T-cell (primary cell): ENCODE measurements at regions not wholly inside any gene's neighbourhood (a gene's known extent, or its start where the extent isn't known, plus 50 kb on each side); places are given as distances from the start of the nearest gene placed in this dataset.
A peak's percentile ranks its signal among the peaks of the same experiment; 100 is the strongest.

ENCODE experiments used
- ATAC-seq, 4 experiments: fragments of 200-7000 bp in 3 of 4; fragments of 150-1000 bp in 1 of 4; cut with Tn5 transposase; replicated peaks in 1 of 4; 1 replicate in 3 of 4; 2 replicates in 1 of 4; pipeline ENCODE4 v1.10.0; 2021; ENCODE audit warnings: moderate library complexity in 3 of 4, mild to moderate bottlenecking in 2 of 4, moderate number of reproducible peaks in 1 of 4
- CTCF ChIA-PET, 2 donors: fragments of 300-600 bp; sonication (Branson Sonifier 250); formaldehyde crosslinking; loops; one replicate each; lab custom pipeline; 2022; ENCODE audit warnings: antibody characterized with exemption in 2 of 2; lab: Charles Lee
- POLR2A ChIA-PET, 2 donors: fragments of 300-600 bp; sonication (Branson Sonifier 250); formaldehyde crosslinking; loops; one replicate each; lab custom pipeline; 2022; ENCODE audit warnings: antibody characterized with exemption in 2 of 2; lab: Charles Lee
- DNase-seq, 35 experiments: peaks; one replicate each; pipeline versions ENCODE4 v3.0.0 to v3.0.0-alpha.2; 2013 to 2023
- H3K27ac ChIP-seq: one replicate; pipeline ENCODE4 v1.5.1; 2013; ENCODE audit warnings: low read length
- H3K27me3 ChIP-seq, 2 experiments: replicated peaks in 1 of 2; 1 replicate in 1 of 2; 2 replicates in 1 of 2; pipeline versions ENCODE4 v1.6.1 to v1.7.0; 2013; ENCODE audit warnings: low read length in 1 of 2, mixed read lengths in 1 of 2; ENCODE audit not compliant: control insufficient read depth in 2 of 2, insufficient read depth in 2 of 2; ENCODE audit errors: extremely low read depth in 1 of 2
- H3K36me3 ChIP-seq, 2 donors: 1 replicate in 1 of 2; 2 replicates in 1 of 2; pipeline versions ENCODE4 v1.6.1 to v1.7.0; 2013; ENCODE audit warnings: low read length in 1 of 2; ENCODE audit not compliant: control insufficient read depth in 2 of 2, insufficient read depth in 1 of 2; ENCODE audit errors: extremely low read depth in 1 of 2
- H3K4me1 ChIP-seq, 2 experiments: 1 replicate in 1 of 2; 2 replicates in 1 of 2; pipeline versions ENCODE4 v1.6.1 to v1.7.0; 2013; ENCODE audit warnings: low read length in 2 of 2, mixed read lengths in 1 of 2; ENCODE audit not compliant: insufficient read depth in 2 of 2, control insufficient read depth in 1 of 2; ENCODE audit errors: extremely low read depth in 1 of 2
- H3K4me3 ChIP-seq, 2 donors: 1 replicate in 1 of 2; 2 replicates in 1 of 2; pipeline versions ENCODE4 v1.5.1 to v1.7.0; 2013; ENCODE audit warnings: mild to moderate bottlenecking in 2 of 2, low read length in 1 of 2, moderate library complexity in 1 of 2; ENCODE audit not compliant: control insufficient read depth in 1 of 2; ENCODE audit errors: extremely low read depth in 1 of 2
- H3K9me3 ChIP-seq: 2 replicates; pipeline ENCODE4 v1.7.0; 2013
- H3K27ac Mint-ChIP-seq, 2 donors: one replicate each; pipeline ENCODE4 v1.8.0; 2020 to 2021; ENCODE audit warnings: mild to moderate bottlenecking in 2 of 2, mixed read lengths in 2 of 2
- H3K27me3 Mint-ChIP-seq, 2 donors: one replicate each; pipeline ENCODE4 v1.8.0; 2021 to 2022; ENCODE audit warnings: mixed read lengths in 2 of 2
- H3K36me3 Mint-ChIP-seq: one replicate; pipeline ENCODE4 v1.8.0; 2021; ENCODE audit warnings: mixed read lengths
- H3K4me1 Mint-ChIP-seq, 3 donors: one replicate each; pipeline ENCODE4 v1.8.0; 2020 to 2022; ENCODE audit warnings: mixed read lengths in 3 of 3, mild to moderate bottlenecking in 1 of 3
- H3K4me3 Mint-ChIP-seq, 3 donors: one replicate each; pipeline ENCODE4 v1.8.0; 2020 to 2022; ENCODE audit warnings: mild to moderate bottlenecking in 3 of 3, mixed read lengths in 3 of 3, moderate library complexity in 3 of 3
- H3K9me3 Mint-ChIP-seq, 3 donors: one replicate each; pipeline ENCODE4 v1.8.0; 2020 to 2022; ENCODE audit warnings: mixed read lengths in 3 of 3
- WGBS: methylation state at CpG from one replicate; pipeline ENCODE4 v1.1.5; 2013; ENCODE audit warnings: missing lambda C conversion rate; ENCODE audit not compliant: insufficient coverage; 5-methylcytosine and 5-hydroxymethylcytosine counted together

- no peak overlapping the region for H3K4me3 ChIP-seq
- H3K9me3 Mint-ChIP-seq, result no peaks in the 10 kb centered on the region
- no peaks in the 10 kb centered on the region for H3K4me1 Mint-ChIP-seq
- ATAC-seq, result no peak
- no CpG with 5 or more reads among the region's 9 CpGs for WGBS
- DNase-seq, result no peak
- H3K27ac Mint-ChIP-seq, result no peak overlapping the region
- no peak overlapping the region for H3K4me3 Mint-ChIP-seq
- H3K4me1 ChIP-seq, result no peaks in the 10 kb centered on the region
- no peaks in the 10 kb centered on the region for H3K36me3 Mint-ChIP-seq
- ChIA-PET CTCF (no interaction called here), POLR2A (no interaction called here)
- H3K9me3 ChIP-seq, result no peaks in the 10 kb centered on the region
- no peaks in the 10 kb centered on the region for H3K36me3 ChIP-seq
- peaks cover 0 to 2% of the 10 kb centered on the region in 2 donors for H3K27me3 Mint-ChIP-seq
- peaks cover 0 to 27% of the 10 kb centered on the region in 2 experiments for H3K27me3 ChIP-seq
- no peak overlapping the region for H3K27ac ChIP-seq
Observed at GRCh38 chr3:194996746-194997145, 274.2 kb downstream of the XXYLT1 start.

DNA sequence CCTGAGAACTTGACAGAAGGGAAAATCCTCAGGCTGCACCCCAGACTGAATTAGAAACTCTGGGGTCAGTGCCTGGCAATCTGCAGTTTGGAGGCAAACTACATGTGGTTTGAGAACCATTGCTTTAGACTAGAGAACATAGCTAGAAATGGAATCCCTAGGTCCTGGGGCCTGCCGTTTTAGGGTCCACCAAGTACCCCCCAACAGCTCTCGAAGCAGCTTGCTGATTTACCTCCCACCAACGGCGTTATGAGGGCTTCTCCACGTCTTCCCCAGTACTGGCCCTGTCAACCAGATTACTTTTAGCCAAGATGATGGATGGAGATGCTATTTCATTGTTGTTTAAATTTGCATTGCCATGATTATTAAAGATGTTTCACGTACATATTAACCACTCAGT, 272.5 kb downstream of the XXYLT1 start:
- ATAC-seq (no peak), DNase-seq (no peak)
- Mint-ChIP-seq H3K9me3 (no peaks in the 10 kb centered on the region), H3K4me3 (no peak overlapping the region), H3K27ac (no peak overlapping the region), H3K27me3 (peaks cover 0 to 6% of the 10 kb centered on the region in 2 donors), H3K36me3 (no peaks in the 10 kb centered on the region), H3K4me1 (no peaks in the 10 kb centered on the region)
- no peaks in the 10 kb centered on the region for H3K9me3 ChIP-seq
- H3K27me3 ChIP-seq, result peaks cover 0 to 31% of the 10 kb centered on the region in 2 experiments
- H3K4me3 ChIP-seq, result no peak overlapping the region
- 84% methylated on average over 2 of the region's 6 CpGs for WGBS
- no peak overlapping the region for H3K27ac ChIP-seq
- ChIA-PET POLR2A (no interaction called here), CTCF (no interaction called here)
- no peaks in the 10 kb centered on the region for H3K36me3 ChIP-seq
- no peaks in the 10 kb centered on the region for H3K4me1 ChIP-seq

DNA sequence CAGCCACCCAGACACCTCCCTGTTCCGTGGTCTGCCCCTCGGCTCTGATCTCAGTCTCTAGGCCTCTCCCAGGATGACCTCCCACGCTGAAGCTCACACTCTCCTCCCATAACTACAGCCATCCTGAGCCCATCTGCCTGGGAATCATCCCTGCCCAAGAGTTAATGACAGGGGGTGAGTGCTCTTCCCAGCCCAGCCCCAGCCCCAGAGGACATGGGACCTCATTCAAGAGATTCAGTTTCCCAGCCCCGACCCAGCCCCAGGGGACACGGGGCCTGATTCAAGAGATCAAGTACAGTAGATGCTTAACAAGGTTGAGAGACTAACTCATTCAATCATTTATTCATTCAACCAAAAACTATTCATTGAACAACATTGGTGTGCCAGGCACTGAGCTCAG, 272.0 kb downstream of the XXYLT1 start:
- ChIA-PET POLR2A (no interaction called here), CTCF (interaction anchor here in 1 of 2 donors (1.3 kb wide), 1 partner anchor 317 kb away, joined by 3 read pairs; no protein-coding TSS in a partner anchor)
- WGBS, result 74% methylated on average over 3 of the region's 5 CpGs
- Histone ChIP-seq H3K4me1 (no peaks in the 10 kb centered on the region), H3K4me3 (no peak overlapping the region), H3K36me3 (no peaks in the 10 kb centered on the region), H3K27ac (no peak overlapping the region), H3K27me3 (peaks cover 0 to 34% of the 10 kb centered on the region in 2 experiments), H3K9me3 (no peaks in the 10 kb centered on the region)
- no peak overlapping the region for H3K27ac Mint-ChIP-seq
- H3K4me3 Mint-ChIP-seq, result no peak overlapping the region
- no peaks in the 10 kb centered on the region for H3K4me1 Mint-ChIP-seq
- no peak for DNase-seq
- H3K36me3 Mint-ChIP-seq, result no peaks in the 10 kb centered on the region
- no peak for ATAC-seq
- no peaks in the 10 kb centered on the region for H3K9me3 Mint-ChIP-seq
- H3K27me3 Mint-ChIP-seq, result peaks cover 4 to 10% of the 10 kb centered on the region in 2 donors

GRCh38 chr3:194999491-194999890, 271.5 kb downstream of the XXYLT1 start:
- POLR2A ChIA-PET, result interaction anchor here in 1 of 2 donors (0.6 kb wide), 1 partner anchor 19 kb away, joined by 3 read pairs; no protein-coding TSS in a partner anchor
- H3K27me3 ChIP-seq, result peaks cover 0 to 29% of the 10 kb centered on the region in 2 experiments
- Mint-ChIP-seq H3K4me1 (no peaks in the 10 kb centered on the region), H3K27me3 (peaks cover 5 to 10% of the 10 kb centered on the region in 2 donors), H3K36me3 (no peaks in the 10 kb centered on the region), H3K4me3 (no peak overlapping the region), H3K27ac (no peak overlapping the region), H3K9me3 (no peaks in the 10 kb centered on the region)
- no peak for DNase-seq
- no peak overlapping the region for H3K4me3 ChIP-seq
- no peak for ATAC-seq
- no CpG with 5 or more reads among the region's 6 CpGs for WGBS
- no peaks in the 10 kb centered on the region for H3K36me3 ChIP-seq
- H3K27ac ChIP-seq, result no peak overlapping the region
- H3K9me3 ChIP-seq, result no peaks in the 10 kb centered on the region
- no peaks in the 10 kb centered on the region for H3K4me1 ChIP-seq
- CTCF ChIA-PET, result interaction anchor here in 1 of 2 donors (1.3 kb wide), 1 partner anchor 317 kb away, joined by 3 read pairs; no protein-coding TSS in a partner anchor

DNA sequence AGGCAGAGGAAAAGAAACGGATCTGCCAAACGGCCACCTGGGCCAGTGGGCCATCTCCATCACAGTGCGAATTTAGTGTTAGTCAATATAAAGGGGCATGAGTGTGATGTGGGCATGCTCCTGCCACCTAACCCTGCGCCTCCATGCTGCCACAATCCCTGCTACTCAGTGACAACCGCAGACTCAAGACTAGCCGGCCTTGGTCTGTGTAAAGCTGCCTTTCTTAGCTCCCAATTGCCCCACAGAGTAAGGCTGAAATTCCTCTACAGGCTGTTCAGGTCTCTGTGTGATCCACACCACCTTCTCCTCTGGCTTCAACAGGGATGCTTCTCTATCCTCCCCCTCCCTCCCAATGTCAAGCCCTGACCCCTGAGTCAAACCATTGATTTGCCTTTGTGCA, 269.7 kb downstream of the XXYLT1 start:
- CTCF ChIA-PET, result no interaction called here

DNA sequence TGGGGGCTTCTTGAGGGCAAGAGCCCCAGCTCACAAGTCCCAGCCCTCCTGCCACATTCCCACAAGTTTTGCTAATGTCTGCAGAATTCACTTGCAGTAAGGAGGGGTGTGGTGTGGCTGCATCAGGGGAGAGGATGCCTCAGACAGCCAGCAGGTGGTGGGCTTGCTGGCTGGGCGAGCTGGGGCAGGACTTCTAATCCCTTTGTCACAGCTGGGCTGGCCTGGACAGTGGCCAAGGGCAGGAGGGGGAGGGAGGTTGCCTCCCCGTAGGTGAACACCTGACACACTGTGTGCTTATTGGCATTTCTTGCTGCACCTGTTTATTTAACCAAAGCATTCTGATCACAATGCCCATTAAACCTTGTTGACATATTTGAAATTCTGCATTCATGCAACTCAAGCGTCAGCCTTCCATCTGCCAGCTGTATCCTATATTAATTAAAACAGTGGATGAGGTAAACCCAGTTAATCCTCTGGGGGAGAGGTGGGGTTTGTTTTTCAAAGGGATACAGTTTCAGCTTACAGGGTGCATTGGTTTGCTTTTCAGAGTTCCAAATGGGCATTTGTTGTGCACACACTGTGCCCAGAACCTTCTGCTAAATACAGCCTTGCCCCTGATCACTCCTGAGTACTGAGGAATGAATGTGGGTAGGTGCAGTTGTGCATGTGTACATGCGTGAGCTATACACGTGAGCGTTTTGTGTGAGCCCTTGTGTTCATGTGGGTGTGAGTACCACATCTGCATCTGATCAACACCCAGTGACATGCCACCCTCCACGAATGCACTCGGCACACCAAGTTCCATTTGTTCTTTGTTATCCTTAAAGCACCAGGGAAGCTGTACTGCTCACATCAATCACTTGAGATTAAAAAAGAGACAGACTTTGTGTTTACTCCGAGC, 268.7 kb downstream of the XXYLT1 start:
- 77% methylated on average over 3 of the region's 9 CpGs for WGBS
- H3K4me3 ChIP-seq, result no peak overlapping the region
- H3K4me1 ChIP-seq, result no peaks in the 10 kb centered on the region
- Mint-ChIP-seq H3K36me3 (no peaks in the 10 kb centered on the region), H3K4me1 (no peaks in the 10 kb centered on the region), H3K27ac (no peak overlapping the region), H3K4me3 (no peak overlapping the region), H3K9me3 (no peaks in the 10 kb centered on the region), H3K27me3 (peaks cover 8 to 12% of the 10 kb centered on the region in 2 donors)
- DNase-seq, result peak in 13 of 35 experiments; percentile 3 to 32 (median 13)
- H3K9me3 ChIP-seq, result no peaks in the 10 kb centered on the region
- peak in 3 of 4 experiments; percentile 37 to 53 (median 53) for ATAC-seq
- no peaks in the 10 kb centered on the region for H3K36me3 ChIP-seq
- ChIA-PET POLR2A (no interaction called here), CTCF (interaction anchor here in 1 of 2 donors (1.0 kb wide), 1 partner anchor 320 kb away, joined by 3 read pairs; no protein-coding TSS in a partner anchor)
- peaks cover 0 to 21% of the 10 kb centered on the region in 2 experiments for H3K27me3 ChIP-seq
- H3K27ac ChIP-seq, result no peak overlapping the region

More for the DNA sequence above, 269.7 kb downstream of the XXYLT1 start:
- H3K4me1 Mint-ChIP-seq, result no peaks in the 10 kb centered on the region
- H3K36me3 Mint-ChIP-seq, result no peaks in the 10 kb centered on the region
- H3K4me3 Mint-ChIP-seq, result no peak overlapping the region
- no peak overlapping the region for H3K27ac ChIP-seq
- POLR2A ChIA-PET, result no interaction called here
- WGBS, result 81% methylated on average over 5 of the region's 6 CpGs
- peaks cover 0 to 23% of the 10 kb centered on the region in 2 experiments for H3K27me3 ChIP-seq
- H3K4me3 ChIP-seq, result no peak overlapping the region
- no peaks in the 10 kb centered on the region for H3K4me1 ChIP-seq
- ATAC-seq (no peak), DNase-seq (no peak)
- no peaks in the 10 kb centered on the region for H3K9me3 ChIP-seq
- no peak overlapping the region for H3K27ac Mint-ChIP-seq
- H3K36me3 ChIP-seq, result no peaks in the 10 kb centered on the region
- H3K9me3 Mint-ChIP-seq, result no peaks in the 10 kb centered on the region
- H3K27me3 Mint-ChIP-seq, result peaks cover 5 to 10% of the 10 kb centered on the region in 2 donors
